ENCODE measurements at regions not wholly inside any gene's neighbourhood (a gene's known extent, or its start where the extent isn't known, plus 50 kb on each side); places are given as distances from the start of the nearest gene placed in this dataset.
A peak's percentile ranks its signal among the peaks of the same experiment; 100 is the strongest.

DNA sequence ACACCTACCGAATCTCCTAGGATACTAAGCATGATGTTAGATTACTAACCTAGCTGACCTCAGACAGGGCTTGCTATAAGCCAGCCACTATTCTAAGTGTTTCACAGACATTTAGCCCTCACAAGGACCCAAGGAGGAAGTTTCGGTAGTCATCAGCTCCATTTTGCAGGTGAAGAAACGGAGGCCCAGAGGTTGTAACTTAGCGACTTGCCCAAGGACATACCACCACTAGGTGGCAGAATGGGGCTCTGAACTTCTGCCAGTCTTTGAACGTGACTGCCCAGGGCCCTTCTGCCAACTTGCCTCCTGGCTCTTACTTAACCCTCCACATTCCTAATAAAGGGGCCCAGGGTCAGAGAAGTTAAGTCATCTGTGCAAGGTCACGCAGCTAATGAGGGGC, 283.5 kb downstream of the C1orf94 start:
- H3K4me3 ChIP-seq (ENCODE audit: control insufficient read depth in 2 of 3, extremely low read depth in 1 of 3, insufficient read depth in 2 of 3, low read depth in 1 of 3, low read length in 3 of 3): no peak overlapping the region
- H2AFZ ChIP-seq (ENCODE audit: control insufficient read depth, low read length): no peak overlapping the region
- H4K20me1 ChIP-seq (ENCODE audit: control insufficient read depth, extremely low read depth, insufficient read depth, low read length): no peaks in the 10 kb centered on the region
- H3K9ac ChIP-seq (ENCODE audit: control insufficient read depth, extremely low read depth, insufficient read depth, low read length): no peak overlapping the region
- dilution Hi-C loops (cut with MboI; ENCODE audit: extremely low pct_ligation_motif_present, low sequenced_read_pairs): no loop called here
- DNase-seq (ENCODE audit: low read depth, low spot score) (peak; percentile 15), FAIRE-seq (no peak)
- H3K27ac ChIP-seq (ENCODE audit: control insufficient read depth, insufficient read depth, low read length): no peak overlapping the region
- TF ChIP-seq EZH2 (IDR thresholded peaks at IDR 0.05; ENCODE audit: low read length): no peak
- TF ChIP-seq, protein P1, sequence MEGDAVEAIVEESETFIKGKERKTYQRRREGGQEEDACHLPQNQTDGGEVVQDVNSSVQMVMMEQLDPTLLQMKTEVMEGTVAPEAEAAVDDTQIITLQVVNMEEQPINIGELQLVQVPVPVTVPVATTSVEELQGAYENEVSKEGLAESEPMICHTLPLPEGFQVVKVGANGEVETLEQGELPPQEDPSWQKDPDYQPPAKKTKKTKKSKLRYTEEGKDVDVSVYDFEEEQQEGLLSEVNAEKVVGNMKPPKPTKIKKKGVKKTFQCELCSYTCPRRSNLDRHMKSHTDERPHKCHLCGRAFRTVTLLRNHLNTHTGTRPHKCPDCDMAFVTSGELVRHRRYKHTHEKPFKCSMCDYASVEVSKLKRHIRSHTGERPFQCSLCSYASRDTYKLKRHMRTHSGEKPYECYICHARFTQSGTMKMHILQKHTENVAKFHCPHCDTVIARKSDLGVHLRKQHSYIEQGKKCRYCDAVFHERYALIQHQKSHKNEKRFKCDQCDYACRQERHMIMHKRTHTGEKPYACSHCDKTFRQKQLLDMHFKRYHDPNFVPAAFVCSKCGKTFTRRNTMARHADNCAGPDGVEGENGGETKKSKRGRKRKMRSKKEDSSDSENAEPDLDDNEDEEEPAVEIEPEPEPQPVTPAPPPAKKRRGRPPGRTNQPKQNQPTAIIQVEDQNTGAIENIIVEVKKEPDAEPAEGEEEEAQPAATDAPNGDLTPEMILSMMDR (optimal IDR thresholded peaks at IDR 0.05 in 1 of 3, IDR thresholded peaks at IDR 0.05 in 1 of 3, conservative IDR thresholded peaks at IDR 0.05 in 1 of 3; ENCODE audit: extremely low read depth in 1 of 3, insufficient read depth in 2 of 3, low read length in 3 of 3): peak; percentile 69 to 77 (median 70)
- no peaks in the 10 kb centered on the region for H3K36me3 ChIP-seq (ENCODE audit: control insufficient read depth in 2 of 2, extremely low read depth in 1 of 2, insufficient read depth in 2 of 2, low read length in 2 of 2)
- no peak overlapping the region for H3K4me2 ChIP-seq (ENCODE audit: control insufficient read depth, extremely low read depth, insufficient read depth, low read depth, low read length)
- no peaks in the 10 kb centered on the region for H3K79me2 ChIP-seq (ENCODE audit: control insufficient read depth, insufficient read depth, low read length)
- H3K27me3 ChIP-seq (ENCODE audit: control insufficient read depth, extremely low read depth, insufficient read depth, low read length): no peaks in the 10 kb centered on the region
- no peaks in the 10 kb centered on the region for H3K4me1 ChIP-seq (ENCODE audit: control insufficient read depth, extremely low read depth, insufficient read depth, low read length)
- no peaks in the 10 kb centered on the region for H3K9me1 ChIP-seq (ENCODE audit: control insufficient read depth, extremely low read depth, insufficient read depth, low read length)
- no peaks in the 10 kb centered on the region for H3K9me3 ChIP-seq (ENCODE audit: control insufficient read depth, low read depth, low read length)

DNA sequence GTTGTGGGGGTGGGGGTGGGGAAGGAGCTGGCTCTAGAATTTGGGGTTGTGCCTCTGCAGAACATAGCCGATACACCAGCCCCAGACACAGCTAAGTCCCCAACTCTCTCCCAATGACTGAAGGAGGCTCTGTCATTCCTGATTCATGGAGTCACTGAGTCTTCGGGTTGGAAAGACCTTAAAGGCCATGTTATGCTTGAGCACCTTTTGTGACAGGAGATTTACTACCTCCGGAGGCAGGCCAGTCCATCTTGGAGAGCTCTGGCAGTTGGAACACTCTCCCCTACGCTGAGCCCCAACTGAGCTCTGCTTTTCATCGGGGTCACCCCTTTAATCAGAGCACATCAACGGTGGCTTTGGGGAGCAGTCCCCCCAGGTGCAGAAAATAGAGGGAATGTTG, 284.4 kb upstream of the GJB5 start:
- Histone ChIP-seq H3K79me2 (ENCODE audit: control insufficient read depth, insufficient read depth, low read length) (no peaks in the 10 kb centered on the region), H4K20me1 (ENCODE audit: control insufficient read depth, extremely low read depth, insufficient read depth, low read length) (no peaks in the 10 kb centered on the region), H3K9me3 (ENCODE audit: control insufficient read depth, low read depth, low read length) (no peaks in the 10 kb centered on the region), H3K4me1 (ENCODE audit: control insufficient read depth, extremely low read depth, insufficient read depth, low read length) (no peaks in the 10 kb centered on the region), H3K4me3 (ENCODE audit: control insufficient read depth in 2 of 3, extremely low read depth in 1 of 3, insufficient read depth in 2 of 3, low read depth in 1 of 3, low read length in 3 of 3) (no peak overlapping the region), H3K9me1 (ENCODE audit: control insufficient read depth, extremely low read depth, insufficient read depth, low read length) (no peaks in the 10 kb centered on the region), H2AFZ (ENCODE audit: control insufficient read depth, low read length) (no peak overlapping the region), H3K9ac (ENCODE audit: control insufficient read depth, extremely low read depth, insufficient read depth, low read length) (no peak overlapping the region), H3K36me3 (ENCODE audit: control insufficient read depth in 2 of 2, extremely low read depth in 1 of 2, insufficient read depth in 2 of 2, low read length in 2 of 2) (no peaks in the 10 kb centered on the region), H3K27me3 (ENCODE audit: control insufficient read depth, extremely low read depth, insufficient read depth, low read length) (peaks cover 3% of the 10 kb centered on the region), H3K4me2 (ENCODE audit: control insufficient read depth, extremely low read depth, insufficient read depth, low read depth, low read length) (no peak overlapping the region), H3K27ac (ENCODE audit: control insufficient read depth, insufficient read depth, low read length) (no peak overlapping the region)
- DNase-seq (ENCODE audit: low read depth, low spot score): no peak
- dilution Hi-C loops (cut with MboI; ENCODE audit: extremely low pct_ligation_motif_present, low sequenced_read_pairs): no loop called here
- no peak for FAIRE-seq
- no peak for TF ChIP-seq EZH2 (IDR thresholded peaks at IDR 0.05; ENCODE audit: low read length)
- TF ChIP-seq, protein P1 (optimal IDR thresholded peaks at IDR 0.05 in 1 of 3, IDR thresholded peaks at IDR 0.05 in 1 of 3, conservative IDR thresholded peaks at IDR 0.05 in 1 of 3; ENCODE audit: extremely low read depth in 1 of 3, insufficient read depth in 2 of 3, low read length in 3 of 3): no peak
